Type B pancreatic cell (in vitro differentiated cells): ENCODE measurements at regions not wholly inside any gene's neighbourhood (a gene's known extent, or its start where the extent isn't known, plus 50 kb on each side); places are given as distances from the start of the nearest gene placed in this dataset.

Experiments used
- DNase-seq: peaks from one replicate; pipeline ENCODE4 v3.0.0; 2021; ENCODE audit warnings: mixed read lengths; ENCODE audit not compliant: unreplicated experiment; ENCODE audit errors: extremely low spot score
- H3K27ac Mint-ChIP-seq: 2 replicates; pipeline ENCODE4 v1.8.0; 2021; ENCODE audit warnings: mild to moderate bottlenecking, mixed read lengths
- H3K27me3 Mint-ChIP-seq: 2 replicates; pipeline ENCODE4 v1.8.0; 2021; ENCODE audit warnings: mixed read lengths
- H3K36me3 Mint-ChIP-seq: 2 replicates; pipeline ENCODE4 v1.8.0; 2021; ENCODE audit warnings: mixed read lengths
- H3K4me1 Mint-ChIP-seq: one replicate; pipeline ENCODE4 v1.8.0; 2021; ENCODE audit warnings: mixed read lengths; ENCODE audit not compliant: unreplicated experiment
- H3K4me3 Mint-ChIP-seq: 2 replicates; pipeline ENCODE4 v1.8.0; 2021; ENCODE audit warnings: mild to moderate bottlenecking, mixed read lengths
- H3K9me3 Mint-ChIP-seq: 2 replicates; pipeline ENCODE4 v1.8.0; 2021; ENCODE audit warnings: mixed read lengths
- TF ChIP-seq, protein P1 (sequence below): fragments of 200-600 bp; sonication (generic); conservative IDR thresholded peaks from 2 replicates; pipeline ENCODE4 v1.5.0; 2021; ENCODE audit warnings: antibody characterized with exemption, mild to moderate bottlenecking

DNA sequence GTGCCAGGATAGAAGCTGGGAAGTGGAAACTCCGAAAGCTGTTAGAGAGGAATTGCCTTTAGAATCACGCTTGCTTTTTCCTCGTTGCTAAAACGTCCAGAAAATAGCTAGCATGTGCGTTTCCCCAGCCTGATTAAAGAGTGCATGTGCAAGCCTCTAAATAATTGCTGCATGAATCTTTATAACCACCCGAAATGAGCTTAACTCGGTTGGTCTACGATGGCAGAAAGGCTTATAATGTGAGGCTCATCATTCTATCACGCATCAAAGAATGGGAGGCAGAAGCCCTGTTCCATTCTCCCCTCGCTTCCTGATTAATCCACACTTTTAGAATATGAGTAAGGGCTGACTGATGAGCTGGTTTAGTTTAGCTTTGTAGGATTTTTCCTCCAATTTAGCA is 394.6 kb upstream of the WWC1 start:
- Mint-ChIP-seq H3K27me3 (peaks cover 17% of the 10 kb centered on the region), H3K4me3 (no peak overlapping the region), H3K27ac (no peak overlapping the region), H3K9me3 (no peaks in the 10 kb centered on the region), H3K4me1 (peaks cover 14% of the 10 kb centered on the region), H3K36me3 (no peaks in the 10 kb centered on the region)
- TF ChIP-seq, protein P1, sequence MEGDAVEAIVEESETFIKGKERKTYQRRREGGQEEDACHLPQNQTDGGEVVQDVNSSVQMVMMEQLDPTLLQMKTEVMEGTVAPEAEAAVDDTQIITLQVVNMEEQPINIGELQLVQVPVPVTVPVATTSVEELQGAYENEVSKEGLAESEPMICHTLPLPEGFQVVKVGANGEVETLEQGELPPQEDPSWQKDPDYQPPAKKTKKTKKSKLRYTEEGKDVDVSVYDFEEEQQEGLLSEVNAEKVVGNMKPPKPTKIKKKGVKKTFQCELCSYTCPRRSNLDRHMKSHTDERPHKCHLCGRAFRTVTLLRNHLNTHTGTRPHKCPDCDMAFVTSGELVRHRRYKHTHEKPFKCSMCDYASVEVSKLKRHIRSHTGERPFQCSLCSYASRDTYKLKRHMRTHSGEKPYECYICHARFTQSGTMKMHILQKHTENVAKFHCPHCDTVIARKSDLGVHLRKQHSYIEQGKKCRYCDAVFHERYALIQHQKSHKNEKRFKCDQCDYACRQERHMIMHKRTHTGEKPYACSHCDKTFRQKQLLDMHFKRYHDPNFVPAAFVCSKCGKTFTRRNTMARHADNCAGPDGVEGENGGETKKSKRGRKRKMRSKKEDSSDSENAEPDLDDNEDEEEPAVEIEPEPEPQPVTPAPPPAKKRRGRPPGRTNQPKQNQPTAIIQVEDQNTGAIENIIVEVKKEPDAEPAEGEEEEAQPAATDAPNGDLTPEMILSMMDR: no peak
- DNase-seq: no peak

DNA sequence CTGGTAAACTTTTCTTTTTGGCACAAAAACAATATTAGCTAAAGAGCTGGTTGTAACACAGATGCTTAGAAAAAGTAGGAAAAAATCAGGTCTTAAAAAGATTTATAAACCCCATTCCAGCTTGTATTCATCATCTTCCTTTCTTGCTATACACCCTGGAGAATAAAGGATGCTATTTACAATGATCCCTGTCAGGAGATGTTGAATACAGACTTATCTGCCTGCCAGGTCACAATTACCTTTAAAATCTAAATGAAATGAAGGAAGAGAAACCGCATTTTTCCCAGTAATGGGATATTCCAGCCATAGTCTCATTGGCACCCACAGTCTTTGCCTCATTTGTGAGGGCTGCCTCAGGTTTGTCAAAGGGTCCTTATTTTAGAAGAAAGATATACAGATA is 394.1 kb upstream of the WWC1 start:
- peaks cover 14% of the 10 kb centered on the region for H3K4me1 Mint-ChIP-seq
- no peak for DNase-seq
- H3K4me3 Mint-ChIP-seq: no peak overlapping the region
- H3K36me3 Mint-ChIP-seq: no peaks in the 10 kb centered on the region
- H3K27ac Mint-ChIP-seq: no peak overlapping the region
- no peaks in the 10 kb centered on the region for H3K9me3 Mint-ChIP-seq
- H3K27me3 Mint-ChIP-seq: peaks cover 17% of the 10 kb centered on the region
- TF ChIP-seq, protein P1: no peak

DNA sequence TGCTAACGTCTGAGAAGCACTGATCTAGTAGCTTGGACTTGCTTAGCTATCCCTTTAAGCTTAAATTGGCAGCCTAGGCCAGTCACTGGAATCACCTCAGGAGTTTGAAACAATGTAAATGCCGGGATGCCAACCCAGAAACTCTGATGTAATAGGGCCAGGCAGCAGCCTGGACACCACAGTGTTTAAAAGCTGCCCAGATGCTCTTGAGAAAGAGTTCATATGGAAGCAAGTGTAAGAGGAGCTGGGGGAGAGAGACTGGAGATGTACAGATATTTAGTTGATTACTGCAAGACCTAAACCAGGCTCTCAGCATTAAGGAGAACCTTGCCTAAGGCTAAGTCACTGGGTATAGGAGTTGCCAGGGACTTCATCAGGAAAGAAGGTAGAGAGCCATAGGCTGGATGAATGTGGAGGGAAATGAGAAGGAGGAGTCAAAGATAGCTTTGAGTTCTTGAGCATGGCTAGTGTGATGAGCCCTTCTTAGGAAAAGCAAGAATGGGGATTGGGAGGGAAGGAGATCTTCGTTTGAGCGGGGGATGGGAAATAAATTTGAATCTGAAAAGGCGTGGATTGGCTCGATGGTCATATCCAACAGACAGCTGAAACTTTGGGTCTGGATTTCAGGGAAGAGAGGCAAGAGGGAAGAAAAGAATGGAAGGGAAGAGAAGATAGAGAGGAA is 392.9 kb upstream of the WWC1 start:
- no peak for DNase-seq
- Mint-ChIP-seq H3K27ac (no peak overlapping the region), H3K9me3 (no peaks in the 10 kb centered on the region), H3K36me3 (no peaks in the 10 kb centered on the region), H3K4me1 (peaks cover 14% of the 10 kb centered on the region), H3K27me3 (peaks cover 25% of the 10 kb centered on the region), H3K4me3 (no peak overlapping the region)
- TF ChIP-seq, protein P1: no peak

DNA sequence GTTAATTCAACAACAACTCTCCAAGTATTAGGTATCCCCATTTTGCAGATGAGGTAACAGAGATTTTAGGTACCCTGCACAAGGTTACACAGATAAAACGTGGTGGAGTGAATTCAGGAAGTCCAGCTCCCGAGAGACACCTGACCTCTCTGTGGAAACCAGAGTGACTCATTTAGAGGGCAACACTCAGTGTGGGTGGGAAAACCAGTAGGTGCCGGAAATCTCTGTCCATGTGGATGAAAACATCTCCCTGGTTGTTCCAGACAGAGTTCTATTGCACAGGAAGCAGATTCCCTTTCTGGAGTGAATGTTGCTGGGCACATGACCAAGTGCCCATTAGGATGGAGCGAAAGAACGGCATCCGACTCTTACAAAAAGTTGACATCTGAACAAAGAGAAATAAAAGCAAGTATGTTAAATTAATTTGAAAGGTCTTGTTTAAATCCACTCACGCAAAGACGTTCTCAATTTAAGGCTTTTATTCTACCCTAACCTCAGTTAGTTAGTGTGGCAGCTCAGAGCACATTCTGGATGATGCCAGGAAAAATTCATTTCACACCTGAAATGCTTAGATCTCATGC is 391.9 kb upstream of the WWC1 start:
- H3K27me3 Mint-ChIP-seq: peaks cover 25% of the 10 kb centered on the region
- H3K36me3 Mint-ChIP-seq: no peaks in the 10 kb centered on the region
- peaks cover 14% of the 10 kb centered on the region for H3K4me1 Mint-ChIP-seq
- no peak for DNase-seq
- no peak overlapping the region for H3K27ac Mint-ChIP-seq
- no peak overlapping the region for H3K4me3 Mint-ChIP-seq
- no peaks in the 10 kb centered on the region for H3K9me3 Mint-ChIP-seq
- TF ChIP-seq, protein P1: no peak

DNA sequence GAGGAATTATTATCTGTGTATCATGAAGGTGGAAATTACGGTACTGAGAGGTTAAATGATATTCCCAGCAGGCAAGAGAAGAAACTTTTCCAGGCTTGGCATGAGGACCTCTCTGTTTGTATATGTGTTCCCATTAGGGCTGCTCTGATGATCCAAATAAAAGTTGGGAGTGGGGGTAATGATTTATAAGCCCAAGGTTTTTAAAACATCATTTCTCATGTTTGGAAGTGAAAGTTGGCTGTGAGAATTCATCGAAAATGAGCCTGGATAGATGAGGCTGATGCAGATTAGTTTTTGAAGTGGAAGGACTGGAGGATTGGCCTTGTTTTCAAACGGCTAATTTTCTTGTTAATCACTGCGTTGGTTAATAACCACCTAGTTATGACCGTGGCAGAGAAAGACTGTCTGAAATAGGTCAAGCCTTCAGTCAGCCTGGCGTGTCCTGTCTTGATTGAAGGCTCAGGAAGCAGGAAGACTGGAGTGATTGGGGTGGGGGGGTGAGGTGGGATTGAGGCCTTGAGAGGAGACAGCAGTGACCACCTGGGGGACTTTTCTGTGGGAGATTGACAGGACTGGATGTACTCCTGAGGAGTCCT is 391.0 kb upstream of the WWC1 start:
- Mint-ChIP-seq H3K4me3 (no peak overlapping the region), H3K27ac (no peak overlapping the region), H3K9me3 (no peaks in the 10 kb centered on the region), H3K4me1 (peaks cover 14% of the 10 kb centered on the region), H3K27me3 (peaks cover 31% of the 10 kb centered on the region), H3K36me3 (no peaks in the 10 kb centered on the region)
- TF ChIP-seq, protein P1: no peak
- DNase-seq: no peak
